Aorta (tissue), 5 donors: ENCODE measurements at regions not wholly inside any gene's neighbourhood (a gene's known extent, or its start where the extent isn't known, plus 50 kb on each side); places are given as distances from the start of the nearest gene placed in this dataset.

Experiments used
- ATAC-seq: fragments of 200-7000 bp; cut with Tn5 transposase; one replicate; pipeline ENCODE4 v1.9.1; 2022; ENCODE audit warnings: moderate library complexity; ENCODE audit not compliant: low FRiP score
- DNase-seq, 2 donors: peaks; one replicate each; pipeline ENCODE4 v3.0.0-alpha.2; 2020
- H3K27ac ChIP-seq, 2 donors: one replicate each; pipeline ENCODE4 v1.5.1; 2013; ENCODE audit warnings: low read length in 2 of 2, mild to moderate bottlenecking in 2 of 2, moderate library complexity in 2 of 2, control low read depth in 1 of 2, inconsistent platforms in 1 of 2, low read depth in 1 of 2
- H3K27me3 ChIP-seq, 2 donors: one replicate each; pipeline ENCODE4 v1.6.1; 2013; ENCODE audit warnings: control low read depth in 1 of 2, low read length in 1 of 2, mild to moderate bottlenecking in 1 of 2, moderate library complexity in 1 of 2; ENCODE audit not compliant: insufficient read depth in 2 of 2, control insufficient read depth in 1 of 2
- H3K36me3 ChIP-seq, 2 donors: one replicate each; pipeline ENCODE4 v1.6.1; 2013; ENCODE audit warnings: control low read depth in 1 of 2, low read length in 1 of 2, mild to moderate bottlenecking in 1 of 2; ENCODE audit not compliant: insufficient read depth in 2 of 2, control insufficient read depth in 1 of 2
- H3K4me1 ChIP-seq, 2 donors: one replicate each; pipeline ENCODE4 v1.6.1; 2013; ENCODE audit warnings: low read length in 2 of 2, control low read depth in 1 of 2, mild to moderate bottlenecking in 1 of 2, moderate library complexity in 1 of 2; ENCODE audit not compliant: insufficient read depth in 2 of 2, control insufficient read depth in 1 of 2
- H3K4me3 ChIP-seq, 2 donors: one replicate each; pipeline ENCODE4 v1.5.1; 2013; ENCODE audit warnings: low read length in 2 of 2, control low read depth in 1 of 2, mild to moderate bottlenecking in 1 of 2
- H3K9me3 ChIP-seq: one replicate; pipeline ENCODE4 v1.6.1; 2013; ENCODE audit warnings: mild to moderate bottlenecking, low read length; ENCODE audit not compliant: control insufficient read depth
- WGBS, 2 donors: extraction: QIAGEN DNeasy Blood & Tissue Kit; methylation state at CpG; one replicate each; pipeline ENCODE4 v1.1.7; 2013; 5-methylcytosine and 5-hydroxymethylcytosine counted together
- intact Hi-C, 2 donors: fragments of 100-400 bp; cut with DNase I; formaldehyde crosslinking; loops; one replicate each; pipeline versions ENCODE4 v1.14.2 to v1.15.0; 2022
- donor health status: healthy with polysubstance abuse.
- donor health status: Bipolar disorder and iron deficiency.
- donor health status: DM: no; HTN: no; CAD: no.
- donor health status: DM: no; HTN: no; CAD: no.
- donor health status: DM: yes; HTN: yes; CAD: no.

DNA sequence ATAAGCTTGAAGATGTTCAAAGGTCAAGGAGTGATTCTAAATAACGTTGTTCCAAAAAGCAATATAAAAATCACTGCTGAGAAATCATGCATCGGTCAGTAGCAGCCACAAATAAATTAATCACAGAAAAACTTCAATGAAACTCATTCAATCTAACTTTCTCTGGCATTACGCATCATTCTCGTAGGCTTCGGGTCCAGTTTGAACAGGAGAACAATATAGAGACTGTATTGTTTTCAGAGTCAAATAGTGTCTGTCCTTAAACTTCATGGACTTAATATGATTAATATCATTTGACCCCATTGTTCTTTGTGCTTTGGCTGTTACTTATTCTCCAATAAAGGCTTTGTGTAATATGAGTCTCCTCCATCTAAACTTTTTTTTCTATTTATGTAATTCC lies 200.4 kb downstream of the C6orf118 start:
- no peaks in the 10 kb centered on the region for H3K36me3 ChIP-seq
- DNase-seq: no peak
- no peaks in the 10 kb centered on the region for H3K27me3 ChIP-seq
- H3K4me3 ChIP-seq: no peak overlapping the region
- no peaks in the 10 kb centered on the region for H3K4me1 ChIP-seq
- H3K27ac ChIP-seq: no peak overlapping the region
- WGBS, 2 donors: 81 to 87% methylated on average over 5 of the region's 5 CpGs
- H3K9me3 ChIP-seq: no peaks in the 10 kb centered on the region
- no peak for ATAC-seq
- intact Hi-C loops: no loop called here

- no peak overlapping the region for H3K4me3 ChIP-seq
- H3K36me3 ChIP-seq: no peaks in the 10 kb centered on the region
- 83 to 92% methylated on average over 2 of the region's 2 CpGs for WGBS, 2 donors
- H3K4me1 ChIP-seq: no peaks in the 10 kb centered on the region
- no peaks in the 10 kb centered on the region for H3K27me3 ChIP-seq
- no peak for DNase-seq
- H3K9me3 ChIP-seq: no peaks in the 10 kb centered on the region
- ATAC-seq: no peak
- H3K27ac ChIP-seq: no peak overlapping the region
- intact Hi-C loops: no loop called here
Measured at GRCh38 chr6:165106261-165106660, 203.1 kb downstream of the C6orf118 start.

GRCh38 chr6:165098165-165098564 lies 211.2 kb downstream of the C6orf118 start:
- DNase-seq: no peak
- ATAC-seq: no peak
- Histone ChIP-seq H3K27me3 (no peaks in the 10 kb centered on the region), H3K36me3 (no peaks in the 10 kb centered on the region), H3K27ac (no peak overlapping the region), H3K4me3 (no peak overlapping the region), H3K4me1 (no peaks in the 10 kb centered on the region), H3K9me3 (peaks cover 2% of the 10 kb centered on the region)
- 73 to 83% methylated on average over 4 of the region's 4 CpGs for WGBS, 2 donors
- intact Hi-C loops: no loop called here

- ATAC-seq (peak; percentile 19), DNase-seq (no peak)
- no peak overlapping the region for H3K4me3 ChIP-seq
- no peak overlapping the region for H3K27ac ChIP-seq
- 0 to 42% methylated on average over 1 of the region's 1 CpG for WGBS, 2 donors
- H3K36me3 ChIP-seq: no peaks in the 10 kb centered on the region
- intact Hi-C loops: no loop called here
- H3K27me3 ChIP-seq: no peaks in the 10 kb centered on the region
- no peaks in the 10 kb centered on the region for H3K4me1 ChIP-seq
- peaks cover 2% of the 10 kb centered on the region for H3K9me3 ChIP-seq
Measured at GRCh38 chr6:165096868-165097267, 212.5 kb downstream of the C6orf118 start.

DNA sequence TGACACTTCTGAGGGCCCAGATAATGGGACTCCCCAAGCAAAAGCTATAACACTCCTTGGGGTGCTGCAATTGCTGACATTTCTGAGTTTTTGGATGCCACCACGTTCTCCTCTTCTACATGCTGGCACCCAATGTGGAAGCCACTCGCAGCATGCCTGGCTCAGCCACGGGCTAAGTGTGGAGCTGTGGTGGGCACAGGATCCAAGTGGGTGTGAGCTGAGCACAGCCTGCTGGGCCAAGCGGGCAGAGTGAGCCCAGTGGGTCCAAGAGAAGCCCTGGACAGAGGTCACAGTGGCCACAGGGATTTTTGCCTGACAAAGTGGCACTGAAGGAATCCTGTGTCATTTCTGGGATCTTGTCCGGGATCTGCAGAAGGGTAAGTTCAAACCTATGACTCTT lies 213.2 kb downstream of the C6orf118 start:
- H3K27me3 ChIP-seq: no peaks in the 10 kb centered on the region
- H3K36me3 ChIP-seq: no peaks in the 10 kb centered on the region
- H3K4me1 ChIP-seq: no peaks in the 10 kb centered on the region
- H3K27ac ChIP-seq: no peak overlapping the region
- DNase-seq (no peak), ATAC-seq (no peak)
- H3K9me3 ChIP-seq: peaks cover 2% of the 10 kb centered on the region
- no peak overlapping the region for H3K4me3 ChIP-seq
- 80 to 84% methylated on average over 5 of the region's 5 CpGs for WGBS, 2 donors
- intact Hi-C loops: no loop called here

DNA sequence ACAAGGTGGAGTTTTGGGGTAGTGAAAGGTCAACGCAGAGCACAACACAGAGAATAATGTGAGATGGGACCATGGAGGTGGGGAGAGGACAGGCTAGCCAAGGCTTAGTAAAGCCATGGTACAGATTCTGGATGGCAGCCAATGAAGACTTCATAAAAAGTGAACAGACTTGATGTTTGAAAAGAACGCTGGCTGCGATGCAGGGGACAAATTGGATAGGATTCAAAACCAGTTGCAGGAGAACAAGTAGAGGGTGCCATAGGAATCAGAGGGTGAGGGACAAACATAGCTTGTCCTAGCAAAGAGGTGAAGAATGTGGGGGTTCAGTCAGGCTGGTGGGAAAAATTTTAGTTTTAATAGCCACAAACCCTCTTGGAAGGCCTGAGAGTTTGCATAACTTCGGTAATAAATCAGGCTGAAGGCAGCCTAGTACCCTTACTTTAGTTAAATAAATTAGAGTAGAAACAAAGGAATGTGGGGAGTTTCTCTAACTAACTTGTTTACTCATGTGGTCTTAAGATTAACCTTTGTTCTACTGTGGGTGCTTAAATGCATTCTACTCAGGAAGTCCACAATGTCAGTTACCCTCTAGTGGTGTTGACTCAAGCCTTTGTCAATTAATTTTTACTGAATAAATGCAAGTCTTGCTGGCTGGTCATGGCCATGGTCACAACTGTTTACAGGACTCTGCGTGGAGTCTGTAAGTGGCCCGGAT lies 216.4 kb downstream of the C6orf118 start:
- intact Hi-C loops: no loop called here
- 50 to 65% methylated on average over 6 of the region's 6 CpGs for WGBS, 2 donors
- peaks cover 2% of the 10 kb centered on the region for H3K9me3 ChIP-seq
- H3K27ac ChIP-seq: no peak overlapping the region
- no peak overlapping the region for H3K4me3 ChIP-seq
- H3K36me3 ChIP-seq: no peaks in the 10 kb centered on the region
- H3K4me1 ChIP-seq: no peaks in the 10 kb centered on the region
- no peak for DNase-seq
- H3K27me3 ChIP-seq: no peaks in the 10 kb centered on the region
- ATAC-seq: no peak

DNA sequence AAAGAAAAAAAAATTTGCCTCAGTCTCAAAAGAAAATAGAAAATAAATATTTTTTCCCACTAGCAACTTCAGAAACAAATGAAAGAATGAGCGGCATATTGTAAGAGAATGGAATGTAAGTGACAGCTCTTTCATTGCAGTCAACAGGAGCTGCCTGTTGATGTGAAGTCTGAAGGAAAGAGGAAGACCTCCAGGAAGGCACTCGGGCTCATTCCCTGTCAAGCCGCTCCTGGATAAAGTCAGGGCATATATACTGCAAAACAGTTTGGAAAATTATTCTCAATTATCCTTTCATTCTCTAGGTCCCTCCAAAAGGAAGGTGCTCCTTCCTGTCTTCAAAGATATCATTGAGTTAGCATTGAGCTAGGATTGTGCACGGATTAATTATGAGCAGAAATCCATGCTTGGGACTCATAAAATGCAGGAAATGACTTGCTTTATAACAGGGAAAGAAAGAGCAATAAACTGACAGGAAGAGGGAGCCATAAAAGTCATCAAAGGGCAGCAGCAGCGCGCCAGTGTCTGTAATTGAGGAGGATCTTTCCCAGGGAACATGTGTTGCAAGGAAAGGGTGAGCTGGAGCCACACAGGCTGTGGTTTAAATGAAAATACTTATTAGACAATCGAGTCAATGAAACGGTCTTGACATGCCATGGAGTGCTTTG lies 218.2 kb downstream of the C6orf118 start:
- intact Hi-C loops: no loop called here
- 36 to 46% methylated on average over 8 of the region's 8 CpGs for WGBS, 2 donors
- no peak for DNase-seq

DNA sequence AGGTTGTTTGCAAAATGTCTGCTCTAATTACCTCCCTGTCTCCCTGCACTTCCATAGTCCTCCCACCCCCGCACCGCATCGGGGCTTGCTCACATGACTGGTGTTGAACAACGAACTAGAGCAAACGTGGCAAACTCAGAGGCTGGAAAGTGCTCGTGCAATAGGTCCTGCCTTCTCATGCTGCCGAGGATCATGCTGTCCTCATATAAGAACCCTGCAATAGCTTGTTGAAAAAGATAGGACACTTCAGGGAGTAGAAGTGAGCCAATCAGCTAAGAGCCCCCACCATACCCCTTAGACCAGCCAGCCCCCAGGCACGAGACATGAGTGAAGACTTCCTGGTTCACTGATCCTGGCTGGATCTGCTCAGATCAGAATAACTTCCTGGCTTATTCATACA lies 219.2 kb downstream of the C6orf118 start:
- H3K27ac ChIP-seq: no peak overlapping the region
- no peaks in the 10 kb centered on the region for H3K4me1 ChIP-seq
- peaks cover 0 to 2% of the 10 kb centered on the region in 2 donors for H3K27me3 ChIP-seq
- intact Hi-C loops: no loop called here
- 57 to 59% methylated on average over 8 of the region's 8 CpGs for WGBS, 2 donors
- DNase-seq: no peak
- ATAC-seq: no peak
- no peaks in the 10 kb centered on the region for H3K36me3 ChIP-seq
- no peaks in the 10 kb centered on the region for H3K9me3 ChIP-seq
- no peak overlapping the region for H3K4me3 ChIP-seq

More for the DNA sequence above, 218.2 kb downstream of the C6orf118 start:
- Histone ChIP-seq H3K4me1 (no peaks in the 10 kb centered on the region), H3K36me3 (no peaks in the 10 kb centered on the region), H3K27me3 (peaks cover 0 to 2% of the 10 kb centered on the region in 2 donors), H3K9me3 (peaks cover 2% of the 10 kb centered on the region), H3K27ac (no peak overlapping the region), H3K4me3 (no peak overlapping the region)
- no peak for ATAC-seq

DNA sequence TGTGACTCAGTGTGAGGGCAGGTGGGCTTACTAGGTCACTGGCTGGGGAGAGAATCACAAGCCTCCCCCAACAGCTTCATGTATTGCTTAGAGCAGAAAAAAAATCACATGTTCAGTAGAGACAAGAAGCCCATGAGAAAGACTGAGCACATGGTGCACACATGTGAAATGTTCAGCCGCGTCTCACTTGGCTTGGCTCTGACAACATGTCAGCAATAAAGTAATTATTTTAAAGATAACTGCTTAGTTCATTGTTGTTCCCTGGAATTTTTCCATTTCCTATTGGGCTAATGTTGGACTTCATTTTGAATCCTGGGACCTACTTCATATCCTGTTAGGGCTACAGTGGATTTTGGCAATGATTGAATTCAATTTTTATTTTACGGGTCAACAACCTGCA lies 222.6 kb downstream of the C6orf118 start:
- intact Hi-C loops: no loop called here
- no peaks in the 10 kb centered on the region for H3K36me3 ChIP-seq
- H3K4me1 ChIP-seq: no peaks in the 10 kb centered on the region
- ATAC-seq (no peak), DNase-seq (no peak)
- H3K4me3 ChIP-seq: no peak overlapping the region
- H3K27ac ChIP-seq: no peak overlapping the region
- peaks cover 0 to 2% of the 10 kb centered on the region in 2 donors for H3K27me3 ChIP-seq
- WGBS, 2 donors: 24 to 33% methylated on average over 3 of the region's 3 CpGs
- no peaks in the 10 kb centered on the region for H3K9me3 ChIP-seq
